HG03159 (cell line): ENCODE measurements at regions not wholly inside any gene's neighbourhood (a gene's known extent, or its start where the extent isn't known, plus 50 kb on each side); places are given as distances from the start of the nearest gene placed in this dataset.

Experiments used
- ATAC-seq: cut with Tn5 transposase; IDR thresholded peaks from one replicate; pipeline ENCODE4 v1.9.1; 2021; ENCODE audit warnings: mild to moderate bottlenecking, moderate library complexity; ENCODE audit not compliant: unreplicated experiment

GRCh38 chr1:103854279-103854678 is 104.6 kb downstream of the AMY1C start:
- ATAC-seq: no peak

DNA sequence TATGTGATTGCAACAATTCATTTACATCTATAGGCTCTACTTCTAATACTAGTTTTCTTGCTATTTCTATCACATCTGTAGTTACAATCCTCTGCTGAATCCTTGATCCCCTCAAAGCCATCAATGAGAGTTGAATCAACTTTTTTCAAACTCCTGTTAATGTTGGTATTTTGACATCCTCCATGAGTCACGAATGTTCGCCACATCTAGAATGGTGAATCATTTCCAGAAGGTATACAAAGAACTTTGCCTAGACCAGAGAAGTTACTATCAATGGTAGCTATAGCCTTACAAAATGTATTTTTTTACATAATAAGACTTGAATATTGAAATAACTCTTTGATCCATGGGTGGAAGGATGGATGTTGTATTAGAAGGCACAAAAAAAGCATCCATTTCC is 110.0 kb downstream of the AMY1C start:
- ATAC-seq: no peak

GRCh38 chr1:103898576-103899345 is 149.1 kb downstream of the AMY1C start:
- ATAC-seq: no peak

DNA sequence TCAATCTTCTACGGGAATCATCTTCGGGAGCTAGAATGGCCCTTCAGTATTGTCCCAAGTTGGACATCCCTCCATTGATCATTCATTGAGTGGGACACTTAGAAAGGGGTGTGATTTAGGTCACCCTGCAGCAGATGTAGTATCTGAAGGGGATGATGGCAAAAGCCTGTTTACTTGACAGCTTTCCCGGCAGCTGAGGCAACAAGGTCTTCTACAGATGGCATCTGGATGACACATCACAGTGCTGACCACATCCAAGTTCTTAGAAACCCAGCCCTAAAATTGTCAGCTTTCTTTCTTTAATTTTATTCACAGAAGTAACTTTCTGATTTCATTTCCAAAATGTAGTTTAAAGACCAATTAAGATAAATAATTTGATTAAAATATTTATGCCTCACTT is 150.3 kb downstream of the AMY1C start:
- ATAC-seq: no peak

DNA sequence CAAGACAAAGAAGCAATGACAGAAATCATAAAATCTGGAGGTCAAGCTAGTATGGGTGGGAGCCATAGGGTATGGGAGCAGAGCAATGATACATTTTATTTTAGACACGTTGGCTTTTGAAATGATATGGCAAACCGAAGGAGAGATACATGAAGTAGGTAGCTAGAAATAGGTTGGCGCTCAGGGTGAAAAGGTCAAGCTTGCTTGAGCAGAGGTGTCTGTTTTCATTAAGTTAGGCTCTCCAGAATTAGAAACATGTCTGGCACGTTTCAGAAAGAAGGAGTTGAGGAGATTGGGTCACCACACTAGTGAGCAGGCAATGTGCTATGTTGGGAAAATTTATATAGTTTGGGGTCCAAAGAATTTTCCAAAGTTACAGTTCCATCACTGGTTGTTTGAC is 151.4 kb downstream of the AMY1C start:
- ATAC-seq: no peak

- no peak for ATAC-seq
Observed at GRCh38 chr1:103905363-103905762, 155.7 kb downstream of the AMY1C start.

DNA sequence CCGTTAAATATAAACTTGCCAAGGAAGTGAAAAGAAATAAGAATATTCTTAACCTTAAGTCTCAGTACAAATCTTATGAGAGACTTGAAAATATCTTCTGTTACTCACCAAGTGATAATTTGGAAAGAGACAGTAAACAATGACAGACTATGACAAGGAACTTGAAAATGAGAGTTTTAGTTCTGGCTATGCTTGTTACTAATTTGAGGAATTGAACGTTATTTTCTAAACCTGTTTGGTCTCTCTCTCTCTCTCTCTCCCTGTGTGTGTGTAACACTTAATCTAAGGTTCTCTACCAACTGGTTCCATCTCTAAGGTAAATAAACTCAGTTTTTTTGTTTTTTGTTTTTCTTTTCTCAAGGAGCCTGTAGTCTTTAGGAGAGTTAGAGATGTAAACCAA is 161.8 kb downstream of the AMY1C start:
- no peak for ATAC-seq

- ATAC-seq: no peak
Observed at GRCh38 chr1:103917795-103918194, 168.1 kb downstream of the AMY1C start.

DNA sequence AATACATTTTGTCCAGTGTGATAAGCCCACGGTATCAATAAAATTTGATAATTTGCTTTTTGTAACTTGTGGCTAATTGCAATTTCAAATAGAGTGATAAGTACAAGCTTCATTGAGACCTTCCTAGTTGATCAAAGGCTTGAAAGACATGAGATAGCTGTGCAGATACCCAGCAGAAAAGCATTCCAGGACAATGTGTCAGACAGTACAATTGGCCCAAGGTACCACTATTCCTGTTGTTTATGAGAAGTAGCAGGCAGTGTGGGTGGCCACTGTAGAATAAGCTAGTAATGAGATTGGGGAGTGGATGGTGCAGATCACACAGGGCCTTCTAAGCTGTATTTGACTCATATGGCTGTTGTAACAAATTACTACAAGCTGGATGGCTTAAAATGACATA is 182.2 kb downstream of the AMY1C start:
- ATAC-seq: no peak

DNA sequence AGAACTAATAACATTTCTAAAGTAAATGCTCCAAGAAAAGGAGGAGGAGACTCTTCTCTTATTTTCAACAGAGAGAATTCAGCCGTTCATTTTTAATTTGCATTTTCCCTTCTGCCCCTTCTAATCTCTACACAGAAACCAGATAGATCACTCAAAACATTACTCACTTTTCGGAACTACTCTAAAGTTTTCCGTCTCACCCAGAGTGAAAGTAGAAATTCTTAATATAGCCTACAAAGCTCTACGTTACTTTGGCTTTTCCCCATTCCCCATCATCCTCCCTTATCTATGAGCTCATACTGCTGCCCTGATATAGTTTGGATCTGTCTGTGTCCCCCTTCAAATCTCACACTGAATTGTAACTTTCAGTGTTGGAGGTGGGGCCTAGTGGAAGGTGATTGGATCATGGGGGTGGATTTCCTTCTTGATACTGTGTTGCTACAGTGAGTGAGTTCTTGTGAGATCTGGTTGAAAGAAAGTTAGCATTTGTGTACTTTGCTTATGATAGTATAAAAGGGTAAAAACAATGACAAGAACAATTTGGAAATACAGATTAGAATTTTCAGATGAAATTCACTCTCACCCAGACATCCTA is 188.2 kb downstream of the AMY1C start:
- peak; percentile 88 for ATAC-seq

DNA sequence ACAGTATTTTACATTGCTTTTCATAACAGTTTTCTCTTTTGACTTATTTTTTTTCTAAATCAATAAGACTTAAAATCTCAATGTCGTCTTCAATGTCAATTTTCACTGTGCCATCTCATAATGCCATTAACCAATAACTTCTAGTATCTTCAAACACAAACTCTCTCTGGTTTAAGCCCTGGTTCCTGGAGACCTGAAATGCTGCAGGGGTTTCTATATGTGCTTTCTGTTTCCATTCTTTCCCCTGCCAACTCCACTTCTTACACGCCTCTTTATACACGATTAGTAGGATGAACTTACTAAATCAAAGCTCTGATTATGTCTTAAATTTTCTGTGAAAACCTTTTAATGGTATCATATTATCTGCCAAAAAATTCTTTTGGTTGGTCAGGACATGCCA is 191.4 kb downstream of the AMY1C start:
- ATAC-seq: peak; percentile 46

DNA sequence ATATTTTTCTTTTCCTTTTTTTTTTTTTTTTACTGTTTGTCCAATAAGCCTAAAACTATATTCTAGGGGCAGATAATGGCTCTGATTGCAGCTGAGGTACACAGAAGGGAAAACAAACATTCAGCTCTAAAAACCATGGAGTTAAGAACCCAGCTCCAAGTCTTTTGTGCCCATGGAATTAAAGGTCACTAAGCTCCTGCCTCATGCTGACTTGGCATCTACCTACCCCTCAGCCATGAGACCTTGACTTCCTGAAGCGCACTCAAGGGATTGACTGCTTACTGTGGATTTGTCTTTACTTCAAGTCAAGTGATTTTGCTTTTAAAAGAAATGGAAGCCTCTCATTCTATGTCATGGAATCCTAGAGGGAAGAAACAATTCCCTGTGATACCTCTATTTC is 192.3 kb downstream of the AMY1C start:
- ATAC-seq: no peak

DNA sequence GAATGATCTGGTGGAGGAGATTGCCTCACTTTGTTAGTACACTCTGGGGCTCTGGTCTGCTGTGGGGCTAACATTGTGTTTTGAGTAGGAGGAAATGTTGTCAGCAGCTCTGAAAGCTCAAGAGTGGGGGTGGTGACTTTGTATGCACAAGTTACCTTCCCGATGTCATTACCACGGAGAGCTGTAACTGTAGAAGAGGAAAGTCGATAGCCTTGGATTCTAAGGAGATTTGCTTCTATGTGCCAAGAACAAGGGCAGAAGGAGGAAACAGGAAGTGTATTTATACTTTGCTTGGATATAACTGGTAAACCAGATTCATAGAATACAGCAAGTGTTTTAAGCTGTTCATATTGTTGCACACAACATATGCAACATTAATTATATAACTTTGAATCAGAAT is 196.1 kb downstream of the AMY1C start:
- no peak for ATAC-seq

DNA sequence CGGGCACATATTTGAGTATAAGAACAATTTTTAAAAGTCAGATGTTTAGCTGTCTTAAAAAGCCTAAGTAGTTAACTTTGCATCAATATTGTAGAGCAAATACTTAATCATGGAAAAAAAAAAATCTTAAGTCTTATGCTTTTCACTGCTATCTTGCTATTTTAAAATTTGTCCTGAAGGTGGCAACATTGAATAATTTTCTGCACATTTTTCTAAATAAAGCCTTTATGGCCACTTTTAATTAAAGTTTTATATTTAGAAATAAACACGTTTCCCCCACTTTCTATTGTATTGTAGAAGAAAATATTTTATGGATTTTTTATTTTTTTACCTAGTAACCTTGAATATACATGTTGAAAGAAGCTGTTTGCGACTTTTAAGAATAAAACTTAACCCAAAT is 198.8 kb downstream of the AMY1C start:
- no peak for ATAC-seq

GRCh38 chr1:103949779-103950178 is 200.1 kb downstream of the AMY1C start:
- no peak for ATAC-seq

GRCh38 chr1:103953386-103953785 is 203.7 kb downstream of the AMY1C start:
- no peak for ATAC-seq

DNA sequence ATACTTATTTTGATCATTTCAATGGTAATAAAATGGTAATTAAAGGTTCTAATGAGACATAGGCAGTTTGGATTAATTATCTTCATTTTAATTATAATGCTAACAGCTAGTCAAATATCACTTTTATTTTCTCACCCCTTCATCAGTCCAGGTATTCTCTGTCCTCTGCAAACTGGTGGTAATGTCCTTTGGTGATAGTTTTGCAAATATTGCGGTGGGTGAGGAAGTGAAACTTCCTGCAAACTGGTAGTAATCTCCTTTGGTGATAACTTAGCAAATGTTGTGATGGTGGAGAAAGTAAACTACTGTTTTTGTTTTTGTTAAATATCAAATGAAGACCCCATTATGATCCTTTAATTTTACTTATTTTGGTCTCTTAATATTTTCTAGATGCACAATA is 209.0 kb downstream of the AMY1C start:
- ATAC-seq: no peak

DNA sequence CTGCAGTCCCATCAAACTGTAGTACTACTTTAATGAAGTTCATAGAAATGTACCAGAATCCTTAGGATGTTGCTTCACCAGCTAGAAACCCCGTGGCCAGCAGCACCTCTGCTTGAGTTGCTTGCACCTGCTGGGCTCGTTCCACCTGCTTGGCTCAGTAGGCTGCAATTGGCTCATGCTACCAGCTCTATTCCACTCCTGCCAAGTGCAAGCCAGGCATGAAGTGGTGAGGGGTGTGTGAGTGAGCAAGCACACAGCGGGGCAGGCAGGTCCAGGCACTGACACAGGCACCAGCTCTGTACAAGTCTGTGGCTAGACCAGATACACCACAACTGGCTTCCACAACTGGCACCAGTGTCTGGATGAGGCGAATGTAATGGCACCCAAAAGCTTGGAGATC is 209.9 kb downstream of the AMY1C start:
- ATAC-seq: no peak

- ATAC-seq: no peak
Observed at GRCh38 chr1:103960045-103960444, 210.3 kb downstream of the AMY1C start.

GRCh38 chr1:103960710-103961109 is 211.0 kb downstream of the AMY1C start:
- no peak for ATAC-seq

- no peak for ATAC-seq
Observed at GRCh38 chr1:103986792-103987191, 237.1 kb downstream of the AMY1C start.

DNA sequence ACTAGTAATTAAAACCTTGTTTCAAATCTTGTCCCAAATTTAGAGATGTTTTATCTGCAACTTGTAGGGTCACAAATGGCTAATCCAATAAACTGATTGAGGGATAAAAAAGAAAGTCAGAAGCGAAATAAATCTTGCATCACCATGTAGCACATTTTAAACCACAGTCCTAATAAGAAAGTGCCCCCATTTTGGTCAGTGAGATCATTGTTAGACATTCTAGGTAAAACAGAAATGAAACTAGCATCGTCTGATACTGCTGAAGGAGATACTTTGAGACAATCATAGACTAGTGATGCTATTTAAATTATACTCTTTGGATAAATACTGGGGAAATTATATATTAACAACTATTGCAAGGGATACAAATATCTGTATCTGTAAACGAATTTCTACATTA is 247.9 kb downstream of the AMY1C start:
- no peak for ATAC-seq
